ENCODE measurements at regions not wholly inside any gene's neighbourhood (a gene's known extent, or its start where the extent isn't known, plus 50 kb on each side); places are given as distances from the start of the nearest gene placed in this dataset.

- TF ChIP-seq CTCF (IDR thresholded peaks at IDR 0.05) (no peak), REST (IDR thresholded peaks at IDR 0.05; ENCODE audit: insufficient read depth in 1 of 2, low read depth in 2 of 2, low read length in 1 of 2) (no peak), POLR2AphosphoS5 (IDR thresholded peaks at IDR 0.05; ENCODE audit: low read depth, low read length) (no peak), SIN3A (IDR thresholded peaks at IDR 0.05; ENCODE audit: borderline replicate concordance, insufficient read depth, low read depth, low read length) (no peak), TCF7L2 (IDR thresholded peaks at IDR 0.05; ENCODE audit: low read depth, low read length) (no peak)
Measured at GRCh38 chr17:27977751-27978688, 64.5 kb upstream of the NLK start.
